GM23248 (cell line): ENCODE measurements at regions not wholly inside any gene's neighbourhood (a gene's known extent, or its start where the extent isn't known, plus 50 kb on each side); places are given as distances from the start of the nearest gene placed in this dataset.

Experiments used
- DNase-seq: peaks from one replicate; pipeline ENCODE4 v3.0.0-alpha.2; 2015
- H2AFZ ChIP-seq: fragments of 200-600 bp; sonication (generic); 2 replicates; pipeline ENCODE4 v1.6.1; 2016; ENCODE audit warnings: antibody characterized with exemption
- H3F3A ChIP-seq: fragments of 200-600 bp; sonication (generic); 2 replicates; pipeline ENCODE4 v1.6.1; 2016; ENCODE audit warnings: mild to moderate bottlenecking, antibody characterized with exemption, mixed run types; ENCODE audit not compliant: insufficient read depth
- H3K27ac ChIP-seq: fragments of 200-600 bp; sonication (generic); 2 replicates; pipeline ENCODE4 v1.5.1; 2016; ENCODE audit warnings: mild to moderate bottlenecking
- H3K27me3 ChIP-seq: fragments of 200-600 bp; sonication (generic); replicated peaks from 2 replicates; pipeline ENCODE4 v1.6.1; 2016; ENCODE audit warnings: mild to moderate bottlenecking; ENCODE audit not compliant: insufficient read depth
- H3K36me3 ChIP-seq: fragments of 200-600 bp; sonication (generic); 2 replicates; pipeline ENCODE4 v1.6.1; 2016; ENCODE audit warnings: low read depth, mild to moderate bottlenecking
- H3K4me1 ChIP-seq: fragments of 200-600 bp; sonication (generic); 2 replicates; pipeline ENCODE4 v1.6.1; 2016; ENCODE audit warnings: mild to moderate bottlenecking; ENCODE audit not compliant: insufficient read depth
- H3K4me2 ChIP-seq: fragments of 200-600 bp; sonication (generic); one replicate; pipeline ENCODE4 v1.6.1; 2016; ENCODE audit warnings: mild to moderate bottlenecking; ENCODE audit not compliant: unreplicated experiment
- H3K4me3 ChIP-seq: fragments of 200-600 bp; sonication (generic); 2 replicates; pipeline ENCODE4 v1.5.1; 2016; ENCODE audit warnings: mild to moderate bottlenecking
- H3K79me2 ChIP-seq: fragments of 200-600 bp; sonication (generic); 2 replicates; pipeline ENCODE4 v1.6.1; 2016; ENCODE audit warnings: mild to moderate bottlenecking; ENCODE audit not compliant: insufficient read depth
- H3K9ac ChIP-seq: fragments of 200-600 bp; sonication (generic); 2 replicates; pipeline ENCODE4 v1.6.1; 2016; ENCODE audit warnings: mild to moderate bottlenecking
- H3K9me2 ChIP-seq: fragments of 200-600 bp; sonication (generic); 2 replicates; pipeline ENCODE4 v1.6.1; 2016; ENCODE audit warnings: mixed run types, mild to moderate bottlenecking, moderate library complexity; ENCODE audit not compliant: insufficient read depth
- H3K9me3 ChIP-seq: fragments of 200-600 bp; sonication (generic); one replicate; pipeline ENCODE4 v1.6.1; 2017; ENCODE audit warnings: low read depth
- H4K20me1 ChIP-seq: fragments of 200-600 bp; sonication (generic); 2 replicates; pipeline ENCODE4 v1.6.0; 2016; ENCODE audit not compliant: insufficient read depth
- EZH2 ChIP-seq: fragments of 200-600 bp; sonication (generic); IDR thresholded peaks from 2 replicates; pipeline ENCODE4 v1.6.1; 2018; ENCODE audit warnings: antibody characterized with exemption, mild to moderate bottlenecking; ENCODE audit not compliant: insufficient read depth, poor library complexity, severe bottlenecking
- EZH2phosphoT487 ChIP-seq: fragments of 200-600 bp; sonication (generic); IDR thresholded peaks from 2 replicates; pipeline ENCODE4 v1.6.1; 2018; ENCODE audit warnings: antibody characterized with exemption, moderate library complexity, mild to moderate bottlenecking, low read depth; ENCODE audit not compliant: insufficient read depth
- WGBS, 2 experiments: methylation state at CpG; one replicate each; pipeline ENCODE4 v1.1.6; 2015 to 2017; ENCODE audit warnings: low lambda C conversion rate in 2 of 2, low coverage in 1 of 2; ENCODE audit errors: missing lambda C conversion rate in 2 of 2; 5-methylcytosine and 5-hydroxymethylcytosine counted together
- in situ Hi-C: fragments of 300-500 bp; cut with MboI; formaldehyde crosslinking; loops from 2 replicates; pipeline ENCODE4 v1.15.0; 2020

GRCh38 chr11:111124724-111125123 lies 120.8 kb upstream of the POU2AF2 start:
- Histone ChIP-seq H3K79me2 (no peaks in the 10 kb centered on the region), H3K4me1 (no peaks in the 10 kb centered on the region), H3K9me3 (no peaks in the 10 kb centered on the region), H3K9ac (no peak overlapping the region), H4K20me1 (no peaks in the 10 kb centered on the region), H2AFZ (no peak overlapping the region), H3K36me3 (no peaks in the 10 kb centered on the region), H3K4me2 (no peak overlapping the region), H3K27ac (no peak overlapping the region), H3F3A (no peaks in the 10 kb centered on the region), H3K27me3 (peaks cover 17% of the 10 kb centered on the region), H3K9me2 (no peaks in the 10 kb centered on the region), H3K4me3 (no peak overlapping the region)
- in situ Hi-C loops = no loop called here
- no peak for DNase-seq
- TF ChIP-seq EZH2phosphoT487 (no peak), EZH2 (no peak)
- WGBS, 2 experiments = 53 to 73% methylated on average over 1 of the region's 1 CpG

GRCh38 chr11:111123463-111124398 lies 121.8 kb upstream of the POU2AF2 start:
- Histone ChIP-seq H3K4me1 (no peaks in the 10 kb centered on the region), H3F3A (no peaks in the 10 kb centered on the region), H3K4me2 (no peak overlapping the region), H3K36me3 (no peaks in the 10 kb centered on the region), H4K20me1 (no peaks in the 10 kb centered on the region), H3K27me3 (peaks cover 17% of the 10 kb centered on the region), H3K27ac (no peak overlapping the region), H3K79me2 (no peaks in the 10 kb centered on the region), H2AFZ (no peak overlapping the region), H3K9me3 (no peaks in the 10 kb centered on the region), H3K9ac (no peak overlapping the region), H3K4me3 (no peak overlapping the region), H3K9me2 (no peaks in the 10 kb centered on the region)
- in situ Hi-C loops = no loop called here
- TF ChIP-seq EZH2phosphoT487 (no peak), EZH2 (no peak)
- DNase-seq = no peak
- WGBS, 2 experiments = 8% methylated on average over 1 of the region's 1 CpG

- Histone ChIP-seq H3K4me1 (no peaks in the 10 kb centered on the region), H3K27ac (no peak overlapping the region), H3K4me3 (no peak overlapping the region), H3K79me2 (no peaks in the 10 kb centered on the region), H3K27me3 (peaks cover 15% of the 10 kb centered on the region), H3K9me3 (no peaks in the 10 kb centered on the region), H4K20me1 (no peaks in the 10 kb centered on the region), H3K4me2 (no peak overlapping the region), H3K9me2 (no peaks in the 10 kb centered on the region), H3K36me3 (no peaks in the 10 kb centered on the region), H3K9ac (no peak overlapping the region), H2AFZ (no peak overlapping the region), H3F3A (no peaks in the 10 kb centered on the region)
- no peak for DNase-seq
- WGBS, 2 experiments = 28 to 30% methylated on average over 6 of the region's 6 CpGs
- in situ Hi-C loops = no loop called here
- no peak for TF ChIP-seq EZH2phosphoT487
- no peak for TF ChIP-seq EZH2
Measured at GRCh38 chr11:111120696-111121302, 124.7 kb upstream of the POU2AF2 start.

- WGBS, 2 experiments = 24 to 31% methylated on average over 10 of the region's 10 CpGs
Measured at GRCh38 chr11:111120161-111120560, 125.4 kb upstream of the POU2AF2 start.

More at GRCh38 chr11:111120161-111120560, 125.4 kb upstream of the POU2AF2 start:
- no peak overlapping the region for H3K27ac ChIP-seq
- peaks cover 9% of the 10 kb centered on the region for H3K27me3 ChIP-seq
- H3K79me2 ChIP-seq = no peaks in the 10 kb centered on the region
- no peaks in the 10 kb centered on the region for H3K9me2 ChIP-seq
- H3K9ac ChIP-seq = no peak overlapping the region
- H3K4me2 ChIP-seq = no peak overlapping the region
- no peak overlapping the region for H2AFZ ChIP-seq
- in situ Hi-C loops = no loop called here
- no peaks in the 10 kb centered on the region for H3K4me1 ChIP-seq
- H3K9me3 ChIP-seq = no peaks in the 10 kb centered on the region
- DNase-seq = no peak
- no peaks in the 10 kb centered on the region for H4K20me1 ChIP-seq
- no peak for TF ChIP-seq EZH2
- TF ChIP-seq EZH2phosphoT487 = no peak
- no peak overlapping the region for H3K4me3 ChIP-seq
- H3K36me3 ChIP-seq = no peaks in the 10 kb centered on the region
- no peaks in the 10 kb centered on the region for H3F3A ChIP-seq
